Loucy (cell line): ENCODE measurements at regions not wholly inside any gene's neighbourhood (a gene's known extent, or its start where the extent isn't known, plus 50 kb on each side); places are given as distances from the start of the nearest gene placed in this dataset.

ENCODE experiments used
- H2AFZ ChIP-seq: fragments of 200-600 bp; sonication (generic); 2 replicates; pipeline ENCODE4 v1.6.0; 2016; ENCODE audit warnings: antibody characterized with exemption, mild to moderate bottlenecking, low read length, moderate library complexity
- H3F3A ChIP-seq: fragments of 200-600 bp; 2 replicates; pipeline ENCODE4 v1.6.0; 2016; ENCODE audit warnings: antibody characterized with exemption, low read depth, mild to moderate bottlenecking
- H3K27me3 ChIP-seq: fragments of 200-600 bp; sonication (generic); 2 replicates; pipeline ENCODE4 v1.6.1; 2014; ENCODE audit warnings: low read length, mild to moderate bottlenecking; ENCODE audit not compliant: insufficient read depth, poor library complexity, severe bottlenecking
- H3K36me3 ChIP-seq: fragments of 200-600 bp; sonication (generic); 2 replicates; pipeline ENCODE4 v1.6.1; 2016; ENCODE audit warnings: low read length; ENCODE audit not compliant: insufficient read depth
- H3K4me1 ChIP-seq: fragments of 200-600 bp; sonication (generic); 2 replicates; pipeline ENCODE4 v1.5.1; 2014; ENCODE audit warnings: low read length, mild to moderate bottlenecking; ENCODE audit not compliant: insufficient read depth, poor library complexity, severe bottlenecking
- H3K4me2 ChIP-seq: fragments of 200-600 bp; sonication (generic); 2 replicates; pipeline ENCODE4 v1.6.0; 2014; ENCODE audit warnings: antibody characterized with exemption, low read length, low read depth, mild to moderate bottlenecking; ENCODE audit not compliant: poor library complexity, severe bottlenecking
- H3K4me3 ChIP-seq: fragments of 200-600 bp; sonication (generic); 2 replicates; pipeline ENCODE4 v1.5.1; 2014; ENCODE audit warnings: low read length, mild to moderate bottlenecking, mixed read lengths; ENCODE audit not compliant: poor library complexity, severe bottlenecking
- H3K79me2 ChIP-seq: fragments of 200-600 bp; sonication (generic); 2 replicates; pipeline ENCODE4 v1.6.1; 2014; ENCODE audit warnings: low read length; ENCODE audit not compliant: insufficient read depth
- H3K9ac ChIP-seq: fragments of 200-600 bp; sonication (generic); 2 replicates; pipeline ENCODE4 v1.6.0; 2014; ENCODE audit warnings: mild to moderate bottlenecking, low read depth, low read length, moderate library complexity; ENCODE audit not compliant: poor library complexity, severe bottlenecking
- H3K9me2 ChIP-seq: fragments of 200-600 bp; sonication (generic); replicated peaks from 2 replicates; pipeline ENCODE4 v1.6.1; 2016; ENCODE audit warnings: low read depth, low read length, mixed read lengths
- H3K9me3 ChIP-seq: fragments of 200-600 bp; sonication (generic); 2 replicates; pipeline ENCODE4 v1.6.1; 2014; ENCODE audit warnings: mild to moderate bottlenecking, antibody characterized with exemption, low read length, low read depth; ENCODE audit not compliant: insufficient read depth
- H4K20me1 ChIP-seq: fragments of 200-600 bp; sonication (generic); 2 replicates; pipeline ENCODE4 v1.6.0; 2014; ENCODE audit warnings: antibody characterized with exemption, low read length, mild to moderate bottlenecking; ENCODE audit not compliant: insufficient read depth, poor library complexity, severe bottlenecking
- EZH2phosphoT487 ChIP-seq: fragments of 200-600 bp; IDR thresholded peaks from 2 replicates; pipeline ENCODE4 v1.6.1; 2018; ENCODE audit warnings: antibody characterized with exemption, mild to moderate bottlenecking, moderate library complexity, borderline replicate concordance
- TF ChIP-seq, protein P1 (sequence below): fragments of 200-600 bp; sonication (generic); conservative IDR thresholded peaks from 2 replicates; pipeline ENCODE4 v1.5.1; 2014; ENCODE audit warnings: mild to moderate bottlenecking, antibody characterized with exemption, low read length

DNA sequence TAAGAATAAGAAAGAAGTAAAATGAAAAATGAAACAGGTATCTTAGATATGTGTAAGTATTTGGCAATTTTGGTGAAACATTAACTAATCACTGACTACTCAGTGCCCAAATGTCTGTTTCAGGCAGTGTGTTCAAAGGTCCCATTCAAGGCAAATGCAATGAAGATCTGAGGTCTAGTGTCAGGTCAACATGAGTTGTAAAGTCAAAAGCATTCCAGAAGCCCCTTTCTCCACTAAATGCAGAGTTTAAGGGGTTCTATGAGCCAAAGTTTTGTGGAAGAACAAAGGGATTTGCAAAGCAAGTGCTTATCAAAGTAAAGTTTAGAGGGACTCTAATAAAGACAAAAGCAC lies 71.0 kb upstream of the GPBP1 start:
- H3K4me1 ChIP-seq, result no peaks in the 10 kb centered on the region
- H3K27me3 ChIP-seq, result no peaks in the 10 kb centered on the region
- H3K4me3 ChIP-seq, result no peak overlapping the region
- no peaks in the 10 kb centered on the region for H3K9me3 ChIP-seq
- no peak overlapping the region for H2AFZ ChIP-seq
- no peaks in the 10 kb centered on the region for H3K79me2 ChIP-seq
- no peak for TF ChIP-seq EZH2phosphoT487
- TF ChIP-seq, protein P1, sequence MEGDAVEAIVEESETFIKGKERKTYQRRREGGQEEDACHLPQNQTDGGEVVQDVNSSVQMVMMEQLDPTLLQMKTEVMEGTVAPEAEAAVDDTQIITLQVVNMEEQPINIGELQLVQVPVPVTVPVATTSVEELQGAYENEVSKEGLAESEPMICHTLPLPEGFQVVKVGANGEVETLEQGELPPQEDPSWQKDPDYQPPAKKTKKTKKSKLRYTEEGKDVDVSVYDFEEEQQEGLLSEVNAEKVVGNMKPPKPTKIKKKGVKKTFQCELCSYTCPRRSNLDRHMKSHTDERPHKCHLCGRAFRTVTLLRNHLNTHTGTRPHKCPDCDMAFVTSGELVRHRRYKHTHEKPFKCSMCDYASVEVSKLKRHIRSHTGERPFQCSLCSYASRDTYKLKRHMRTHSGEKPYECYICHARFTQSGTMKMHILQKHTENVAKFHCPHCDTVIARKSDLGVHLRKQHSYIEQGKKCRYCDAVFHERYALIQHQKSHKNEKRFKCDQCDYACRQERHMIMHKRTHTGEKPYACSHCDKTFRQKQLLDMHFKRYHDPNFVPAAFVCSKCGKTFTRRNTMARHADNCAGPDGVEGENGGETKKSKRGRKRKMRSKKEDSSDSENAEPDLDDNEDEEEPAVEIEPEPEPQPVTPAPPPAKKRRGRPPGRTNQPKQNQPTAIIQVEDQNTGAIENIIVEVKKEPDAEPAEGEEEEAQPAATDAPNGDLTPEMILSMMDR, result no peak
- H3K36me3 ChIP-seq, result no peaks in the 10 kb centered on the region
- no peak overlapping the region for H3K9ac ChIP-seq
- H3F3A ChIP-seq, result no peaks in the 10 kb centered on the region
- H3K4me2 ChIP-seq, result no peak overlapping the region
- no peaks in the 10 kb centered on the region for H4K20me1 ChIP-seq
- no peaks in the 10 kb centered on the region for H3K9me2 ChIP-seq

DNA sequence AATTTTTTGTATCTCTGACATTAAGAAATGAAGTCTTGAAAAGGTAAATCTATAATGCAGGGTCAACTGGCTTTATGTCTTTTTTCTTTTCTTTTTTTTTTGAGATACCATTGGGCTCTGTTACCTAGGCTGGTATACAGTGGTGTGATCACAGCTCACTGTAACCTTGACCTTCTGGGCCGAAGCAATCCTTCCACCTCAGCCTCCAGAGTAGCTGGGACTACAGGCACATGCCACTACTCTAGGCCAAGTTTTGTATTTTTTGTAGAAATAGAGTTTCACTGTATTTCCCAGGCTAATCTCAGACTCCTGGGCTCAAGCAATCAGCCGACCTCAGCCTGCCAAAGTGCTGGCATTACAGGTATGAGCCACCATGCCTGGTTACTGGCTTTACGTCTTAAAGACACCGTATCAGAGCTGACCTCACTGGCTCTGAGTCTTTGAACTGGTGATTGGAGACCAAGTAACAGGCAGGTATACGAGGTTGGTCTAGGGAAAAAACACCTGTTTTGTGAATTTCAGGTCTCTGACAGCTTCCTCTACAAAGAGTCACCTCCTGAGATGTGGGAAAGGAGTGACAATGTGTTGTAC lies 70.4 kb upstream of the GPBP1 start:
- H3K9ac ChIP-seq, result no peak overlapping the region
- no peak for TF ChIP-seq EZH2phosphoT487
- TF ChIP-seq, protein P1, result no peak
- no peak overlapping the region for H3K4me3 ChIP-seq
- no peaks in the 10 kb centered on the region for H3K36me3 ChIP-seq
- no peak overlapping the region for H3K4me2 ChIP-seq
- H3K9me2 ChIP-seq, result no peaks in the 10 kb centered on the region
- no peaks in the 10 kb centered on the region for H3F3A ChIP-seq
- no peaks in the 10 kb centered on the region for H3K27me3 ChIP-seq
- no peaks in the 10 kb centered on the region for H4K20me1 ChIP-seq
- H3K9me3 ChIP-seq, result no peaks in the 10 kb centered on the region
- no peaks in the 10 kb centered on the region for H3K79me2 ChIP-seq
- H2AFZ ChIP-seq, result no peak overlapping the region
- H3K4me1 ChIP-seq, result no peaks in the 10 kb centered on the region

DNA sequence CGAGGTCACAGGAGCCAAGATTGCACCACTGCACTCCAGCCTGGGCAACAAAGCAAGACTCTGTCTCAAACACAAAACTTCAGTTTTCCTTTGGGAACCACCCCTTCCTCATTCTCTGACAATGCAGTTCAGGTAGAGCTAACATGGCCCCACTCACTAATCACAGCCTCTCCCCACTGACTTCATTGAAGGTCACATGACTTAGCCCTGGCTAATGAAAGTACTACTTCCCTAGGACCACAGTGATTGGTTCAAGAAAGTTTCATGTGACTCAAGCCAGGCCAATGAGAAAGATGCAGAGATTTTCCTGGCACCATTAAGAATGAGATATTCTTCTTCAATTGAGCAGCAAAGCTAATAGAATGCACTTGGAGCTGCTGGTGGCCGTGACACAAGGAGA lies 67.2 kb upstream of the GPBP1 start:
- TF ChIP-seq EZH2phosphoT487, result no peak
- TF ChIP-seq, protein P1, result no peak
- H3K9me3 ChIP-seq, result no peaks in the 10 kb centered on the region

More for the DNA sequence above, 67.2 kb upstream of the GPBP1 start:
- Histone ChIP-seq H4K20me1 (no peaks in the 10 kb centered on the region), H3K36me3 (no peaks in the 10 kb centered on the region), H3K4me3 (no peak overlapping the region), H3K9me2 (no peaks in the 10 kb centered on the region), H3F3A (no peaks in the 10 kb centered on the region), H3K4me2 (no peak overlapping the region), H3K4me1 (no peaks in the 10 kb centered on the region), H3K79me2 (no peaks in the 10 kb centered on the region), H3K27me3 (no peaks in the 10 kb centered on the region), H3K9ac (no peak overlapping the region), H2AFZ (no peak overlapping the region)
